Mucosa of rectum (tissue), 2 donors: ENCODE measurements at regions not wholly inside any gene's neighbourhood (a gene's known extent, or its start where the extent isn't known, plus 50 kb on each side); places are given as distances from the start of the nearest gene placed in this dataset.

Experiments used
- H3K27ac ChIP-seq, 2 donors: one replicate each; pipeline ENCODE4 v1.7.0; 2013; ENCODE audit warnings: inconsistent platforms in 2 of 2, low read depth in 2 of 2, low read length in 2 of 2
- H3K27me3 ChIP-seq, 2 donors: one replicate each; pipeline ENCODE4 v1.7.0; 2013; ENCODE audit warnings: low read length in 2 of 2; ENCODE audit not compliant: control insufficient read depth in 2 of 2, insufficient read depth in 2 of 2
- H3K36me3 ChIP-seq, 2 donors: one replicate each; pipeline ENCODE4 v1.7.0; 2013; ENCODE audit warnings: low read length in 2 of 2; ENCODE audit not compliant: control insufficient read depth in 2 of 2, insufficient read depth in 2 of 2
- H3K4me1 ChIP-seq, 2 donors: one replicate each; pipeline ENCODE4 v1.7.0; 2013; ENCODE audit warnings: low read length in 2 of 2, mild to moderate bottlenecking in 1 of 2; ENCODE audit not compliant: control insufficient read depth in 2 of 2, insufficient read depth in 2 of 2
- H3K4me3 ChIP-seq, 2 donors: one replicate each; pipeline ENCODE4 v1.7.0; 2013; ENCODE audit warnings: low read length in 2 of 2
- H3K9ac ChIP-seq, 2 donors: one replicate each; pipeline ENCODE4 v1.7.0; 2013; ENCODE audit warnings: low read length in 2 of 2, low read depth in 1 of 2, mild to moderate bottlenecking in 1 of 2
- H3K9me3 ChIP-seq, 2 donors: one replicate each; pipeline ENCODE4 v1.7.0; 2013; ENCODE audit warnings: low read length in 2 of 2; ENCODE audit not compliant: control insufficient read depth in 2 of 2
- donor health status: healthy.
- donor health status: Normal muscosa, but diverticular disease.

DNA sequence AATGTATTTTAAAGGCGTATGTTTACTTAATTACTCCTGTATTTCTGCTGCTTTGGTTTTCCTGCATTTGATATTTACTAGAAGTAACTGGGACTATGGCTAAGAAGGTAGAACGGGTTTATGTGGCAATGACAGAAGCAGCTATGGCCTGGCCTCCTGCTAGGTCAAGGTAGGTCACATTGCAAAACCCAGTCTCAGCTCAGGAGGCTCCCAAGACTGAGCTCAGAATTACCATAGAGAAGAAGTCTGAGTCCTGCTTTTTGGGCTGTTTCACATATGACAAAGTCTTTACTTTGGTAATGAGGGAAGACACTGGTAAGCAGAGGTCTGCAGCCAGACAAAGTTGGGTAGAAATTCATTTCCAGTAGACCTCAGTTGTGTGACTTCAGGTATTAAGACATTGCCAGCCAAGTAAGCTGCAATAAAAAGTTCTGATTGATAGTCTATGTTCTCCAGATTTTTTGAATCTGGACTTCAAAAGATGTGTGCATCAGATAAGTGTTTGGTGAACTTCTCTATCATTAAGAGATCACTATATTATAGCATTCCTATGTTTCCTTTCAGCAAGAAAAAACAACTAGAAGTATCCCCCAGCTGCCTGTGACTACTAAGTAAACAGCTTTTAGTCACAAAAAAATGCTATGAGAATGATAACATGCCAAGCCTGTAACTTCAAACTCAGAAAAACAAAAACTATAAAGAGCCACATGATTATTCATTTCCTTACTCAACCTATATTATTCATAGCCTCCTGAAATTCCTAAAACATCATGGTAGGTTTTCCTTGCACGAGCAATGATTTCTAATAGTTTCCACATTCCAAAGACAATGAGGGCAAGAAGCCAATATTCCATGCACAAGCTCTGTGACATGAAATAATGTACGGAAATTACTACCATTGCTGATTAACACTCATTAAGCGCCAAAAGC is 312.3 kb downstream of the HAO1 start:
- Histone ChIP-seq H3K4me3 (no peak overlapping the region), H3K4me1 (no peaks in the 10 kb centered on the region), H3K9ac (no peak overlapping the region), H3K27me3 (no peaks in the 10 kb centered on the region), H3K9me3 (no peaks in the 10 kb centered on the region), H3K36me3 (no peaks in the 10 kb centered on the region), H3K27ac (no peak overlapping the region)

DNA sequence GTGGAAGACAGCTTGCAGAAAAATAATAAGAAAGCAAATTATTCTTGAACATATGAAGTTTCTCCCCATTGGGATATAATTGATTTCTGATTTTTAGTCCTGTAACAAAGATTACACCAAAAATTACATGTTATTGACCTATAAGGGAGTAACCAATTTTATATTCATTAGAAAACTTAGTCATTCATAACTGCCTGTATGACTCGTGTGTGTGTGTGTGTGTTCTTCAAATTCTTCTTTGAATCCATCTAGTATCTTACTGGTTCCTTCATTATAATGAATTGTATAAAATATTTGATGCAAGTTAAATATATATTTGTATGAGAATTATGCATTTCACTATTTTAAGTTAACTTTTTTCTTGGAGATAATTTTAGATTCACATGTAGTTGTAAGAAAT is 310.4 kb downstream of the HAO1 start:
- no peaks in the 10 kb centered on the region for H3K36me3 ChIP-seq
- no peaks in the 10 kb centered on the region for H3K4me1 ChIP-seq
- H3K9ac ChIP-seq = no peak overlapping the region
- H3K9me3 ChIP-seq = no peaks in the 10 kb centered on the region
- H3K4me3 ChIP-seq = no peak overlapping the region
- no peaks in the 10 kb centered on the region for H3K27me3 ChIP-seq
- H3K27ac ChIP-seq = no peak overlapping the region

DNA sequence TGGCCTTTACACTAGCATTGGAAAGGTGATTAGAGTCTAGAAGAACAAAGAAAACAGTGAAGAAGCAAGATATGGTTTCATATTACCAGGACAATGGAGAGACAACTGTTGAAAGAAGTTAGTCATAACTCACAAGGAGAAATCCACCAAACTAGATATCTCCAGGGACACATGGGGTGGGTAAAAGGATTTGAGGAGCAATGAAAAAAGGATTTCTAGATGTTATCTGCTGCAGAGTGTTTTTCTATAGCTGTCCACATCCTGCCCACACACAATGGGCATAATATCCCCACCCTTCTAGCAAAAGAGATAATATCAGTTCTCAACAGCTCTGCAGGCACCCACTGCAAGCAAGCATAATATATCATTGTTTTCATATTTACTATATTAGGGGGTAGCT is 303.1 kb downstream of the HAO1 start:
- Histone ChIP-seq H3K36me3 (no peaks in the 10 kb centered on the region), H3K27me3 (no peaks in the 10 kb centered on the region), H3K9ac (no peak overlapping the region), H3K9me3 (no peaks in the 10 kb centered on the region), H3K4me3 (no peak overlapping the region), H3K4me1 (no peaks in the 10 kb centered on the region), H3K27ac (no peak overlapping the region)

DNA sequence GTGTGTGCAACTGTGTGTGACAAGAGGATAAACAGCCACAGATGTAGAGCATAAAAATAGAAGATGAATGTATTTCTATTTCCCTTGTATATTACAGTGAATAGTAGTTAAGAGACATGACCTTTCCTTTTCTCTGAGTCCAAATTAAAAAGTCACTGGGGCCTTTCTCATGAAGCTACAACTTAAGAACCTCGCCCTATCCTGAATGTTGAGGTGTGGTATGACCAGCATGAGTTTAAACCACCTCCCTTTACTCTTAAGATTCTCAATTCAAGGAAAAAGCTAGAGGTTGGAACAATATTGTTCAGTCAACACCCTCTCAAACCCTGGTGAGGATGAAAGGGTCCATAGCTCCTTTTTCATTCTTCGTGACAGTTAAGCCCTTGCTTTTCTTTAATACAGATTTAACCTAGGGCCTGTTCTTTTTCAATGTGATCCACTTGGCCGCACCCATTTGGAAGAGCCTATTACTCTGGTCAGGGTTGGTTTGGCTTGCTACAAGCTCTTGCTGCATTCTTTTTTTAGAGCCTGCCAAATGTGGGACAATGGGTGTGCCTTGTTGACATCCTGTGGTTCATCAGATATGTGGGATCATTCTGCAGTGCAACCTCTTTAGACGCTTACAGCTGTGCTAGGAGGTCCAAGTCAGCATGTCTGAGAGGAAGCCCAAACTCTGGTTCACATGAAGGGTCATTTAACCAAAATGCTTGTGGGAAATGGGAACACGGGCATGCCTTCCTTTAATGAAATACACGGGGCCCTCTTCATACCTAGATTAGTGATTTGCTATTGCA is 290.0 kb downstream of the HAO1 start:
- H3K4me3 ChIP-seq = no peak overlapping the region
- no peak overlapping the region for H3K27ac ChIP-seq
- H3K4me1 ChIP-seq = no peaks in the 10 kb centered on the region
- no peaks in the 10 kb centered on the region for H3K36me3 ChIP-seq
- H3K9me3 ChIP-seq = no peaks in the 10 kb centered on the region
- no peaks in the 10 kb centered on the region for H3K27me3 ChIP-seq
- H3K9ac ChIP-seq = no peak overlapping the region

DNA sequence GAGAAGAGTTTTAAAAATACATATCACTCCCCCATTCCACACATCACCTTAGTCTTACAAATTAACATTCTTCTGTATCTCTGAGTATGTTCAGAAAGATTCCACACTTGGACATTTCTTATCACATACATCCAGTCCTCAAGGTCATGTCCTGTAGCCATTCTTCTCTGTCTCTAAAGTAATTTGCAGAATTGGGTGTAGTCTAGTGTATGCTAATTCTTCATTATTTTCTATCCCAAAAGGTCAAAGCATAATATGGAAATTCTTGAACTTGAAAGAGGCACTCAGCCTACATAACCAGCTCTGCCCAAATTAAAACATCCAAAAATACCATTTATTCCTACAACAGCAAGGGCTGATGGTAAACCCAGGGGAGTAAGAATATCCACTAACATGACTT is 286.0 kb downstream of the HAO1 start:
- Histone ChIP-seq H3K9me3 (no peaks in the 10 kb centered on the region), H3K27ac (no peak overlapping the region), H3K9ac (no peak overlapping the region), H3K27me3 (no peaks in the 10 kb centered on the region), H3K4me3 (no peak overlapping the region), H3K36me3 (no peaks in the 10 kb centered on the region), H3K4me1 (no peaks in the 10 kb centered on the region)

DNA sequence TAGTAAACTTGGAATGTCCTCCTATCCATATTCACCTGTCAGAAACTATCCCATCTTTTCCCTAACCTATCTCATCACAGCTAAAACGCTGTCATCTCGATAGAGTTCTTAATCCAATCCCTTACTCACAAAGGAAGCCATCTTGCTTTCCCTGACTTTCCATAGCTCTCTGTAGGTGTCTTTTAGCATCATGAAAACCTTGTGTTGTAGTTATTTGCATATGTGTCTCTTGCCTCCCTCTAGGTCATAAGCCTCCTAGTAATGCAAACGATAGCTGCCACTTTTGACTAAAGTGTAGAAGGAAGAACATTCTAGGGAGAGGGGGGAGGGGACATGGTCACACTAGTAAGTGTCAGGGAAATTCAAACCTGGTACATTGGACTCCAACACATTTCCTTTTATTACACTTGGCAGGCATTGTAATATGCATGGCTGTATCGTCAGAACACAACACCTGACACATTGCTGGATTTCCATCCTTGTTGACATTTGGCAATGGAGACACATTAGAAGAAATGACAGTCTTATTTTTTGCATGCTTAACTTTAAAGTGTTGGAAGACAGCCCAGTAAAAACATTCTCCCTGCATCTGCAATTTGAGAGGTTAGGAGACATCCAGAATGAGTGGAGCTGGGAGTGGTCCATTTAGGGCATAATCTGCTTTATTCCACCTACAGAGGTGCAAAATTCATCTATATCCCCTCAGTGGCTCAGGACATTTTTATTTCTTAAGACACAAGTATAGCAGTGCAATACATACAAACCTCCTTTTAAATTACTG is 283.4 kb downstream of the HAO1 start:
- H3K36me3 ChIP-seq = no peaks in the 10 kb centered on the region
- no peaks in the 10 kb centered on the region for H3K9me3 ChIP-seq
- no peak overlapping the region for H3K9ac ChIP-seq
- no peaks in the 10 kb centered on the region for H3K27me3 ChIP-seq
- H3K27ac ChIP-seq = no peak overlapping the region
- no peak overlapping the region for H3K4me3 ChIP-seq
- H3K4me1 ChIP-seq = no peaks in the 10 kb centered on the region

DNA sequence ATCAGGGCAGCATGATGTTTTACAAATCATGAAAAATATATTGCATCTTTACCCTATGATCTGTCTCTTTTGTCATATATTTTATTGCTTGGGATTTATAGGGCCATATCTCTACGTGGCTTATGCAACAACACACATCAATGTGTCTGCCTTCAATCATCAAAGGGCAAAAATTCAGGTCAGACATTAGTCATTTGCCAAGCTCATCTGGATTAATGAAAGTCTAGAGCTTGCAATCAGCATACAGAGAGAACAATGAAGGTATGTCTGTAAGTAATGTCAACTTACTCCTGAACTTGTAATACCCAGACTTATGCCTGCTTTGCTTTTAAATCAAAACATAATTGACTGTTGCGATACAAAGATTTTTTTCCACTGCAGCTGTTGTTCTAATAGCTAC is 282.7 kb downstream of the HAO1 start:
- H3K4me1 ChIP-seq = no peaks in the 10 kb centered on the region
- H3K4me3 ChIP-seq = no peak overlapping the region
- no peaks in the 10 kb centered on the region for H3K9me3 ChIP-seq
- H3K9ac ChIP-seq = no peak overlapping the region
- H3K27me3 ChIP-seq = no peaks in the 10 kb centered on the region
- H3K36me3 ChIP-seq = no peaks in the 10 kb centered on the region
- H3K27ac ChIP-seq = no peak overlapping the region

DNA sequence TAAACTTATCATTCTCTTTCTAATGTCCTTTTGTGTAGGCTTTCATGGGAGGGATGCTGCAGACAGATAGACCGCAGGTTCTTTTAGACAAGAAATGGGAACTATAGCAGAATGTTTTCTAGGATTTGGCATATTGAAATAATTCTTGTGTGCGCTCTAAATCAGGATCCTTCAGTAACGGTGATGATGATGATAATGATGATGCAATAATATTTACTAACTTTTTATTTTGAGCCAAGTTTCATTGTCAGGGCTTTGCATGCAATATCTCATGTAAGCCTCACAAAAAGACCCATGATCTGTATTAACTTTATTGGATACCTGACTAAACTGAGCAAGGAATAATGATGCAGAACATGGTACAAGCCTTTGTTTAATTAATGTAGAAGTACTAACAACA is 280.1 kb downstream of the HAO1 start:
- Histone ChIP-seq H3K4me3 (no peak overlapping the region), H3K27ac (no peak overlapping the region), H3K27me3 (no peaks in the 10 kb centered on the region), H3K4me1 (no peaks in the 10 kb centered on the region), H3K9ac (no peak overlapping the region), H3K36me3 (no peaks in the 10 kb centered on the region), H3K9me3 (no peaks in the 10 kb centered on the region)

DNA sequence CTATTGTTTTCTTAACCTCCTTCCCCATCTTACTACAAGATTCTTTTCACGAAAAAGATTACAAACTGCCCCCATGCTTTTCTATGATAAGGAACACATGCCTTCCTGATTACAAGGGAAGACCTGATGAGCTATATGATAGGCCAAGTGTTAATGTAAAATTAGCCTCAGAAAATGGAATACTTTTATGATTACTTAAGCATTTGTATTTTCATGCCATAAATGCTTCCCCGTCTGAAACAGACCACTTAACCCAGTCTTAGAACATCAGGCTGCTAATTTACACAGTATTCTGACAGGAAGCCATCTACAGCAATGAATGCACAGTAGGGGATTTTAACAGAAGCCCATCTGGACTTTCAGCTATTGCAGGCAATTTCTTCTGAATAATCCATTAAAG is 274.9 kb downstream of the HAO1 start:
- H3K4me3 ChIP-seq = no peak overlapping the region
- no peaks in the 10 kb centered on the region for H3K4me1 ChIP-seq
- no peak overlapping the region for H3K27ac ChIP-seq
- no peaks in the 10 kb centered on the region for H3K36me3 ChIP-seq
- no peaks in the 10 kb centered on the region for H3K27me3 ChIP-seq
- H3K9me3 ChIP-seq = no peaks in the 10 kb centered on the region
- no peak overlapping the region for H3K9ac ChIP-seq

DNA sequence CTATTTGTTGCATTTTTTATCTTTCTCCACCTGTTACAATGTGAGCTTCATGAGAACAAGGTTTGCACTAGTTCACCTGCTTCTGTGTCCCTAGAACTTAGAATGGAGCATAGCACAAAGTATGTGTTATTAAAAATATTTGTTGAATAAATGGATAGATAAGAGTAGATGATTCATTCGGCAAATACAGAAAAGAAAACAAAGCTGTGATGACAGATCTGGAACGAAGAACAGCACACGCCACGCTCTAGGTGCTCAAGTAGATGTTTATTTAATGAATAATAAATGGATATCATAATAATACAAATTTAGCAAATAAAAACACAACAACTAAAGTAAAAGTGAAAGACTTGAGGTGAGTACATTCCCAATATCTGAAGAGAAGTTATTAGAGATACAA is 273.1 kb downstream of the HAO1 start:
- H3K27me3 ChIP-seq = no peaks in the 10 kb centered on the region
- no peak overlapping the region for H3K4me3 ChIP-seq
- H3K9ac ChIP-seq = no peak overlapping the region
- H3K36me3 ChIP-seq = no peaks in the 10 kb centered on the region
- no peaks in the 10 kb centered on the region for H3K9me3 ChIP-seq
- H3K4me1 ChIP-seq = no peaks in the 10 kb centered on the region
- H3K27ac ChIP-seq = no peak overlapping the region
